Esophagus squamous epithelium (tissue), 5 donors: ENCODE measurements at regions not wholly inside any gene's neighbourhood (a gene's known extent, or its start where the extent isn't known, plus 50 kb on each side); places are given as distances from the start of the nearest gene placed in this dataset.

ENCODE experiments used
- DNase-seq: peaks from one replicate; lab custom pipeline; 2025; lab: John Stamatoyannopoulos, UW
- H3K27ac ChIP-seq, 4 donors: fragments of 200-600 bp; sonication (generic); one replicate each; pipeline ENCODE4 v1.5.1; 2016 to 2019; ENCODE audit warnings: mild to moderate bottlenecking in 1 of 4
- H3K27me3 ChIP-seq, 4 donors: fragments of 200-600 bp; sonication (generic); 1 replicate in 3 of 4; 2 replicates in 1 of 4; pipeline versions ENCODE4 v1.5.1 to v1.6.0; 2017 to 2021; ENCODE audit warnings: antibody characterized with exemption in 1 of 4
- H3K36me3 ChIP-seq, 3 donors: fragments of 200-600 bp; sonication (generic); one replicate each; pipeline ENCODE4 v1.5.1; 2016 to 2019
- H3K4me1 ChIP-seq, 3 donors: fragments of 200-600 bp; sonication (generic); one replicate each; pipeline ENCODE4 v1.5.1; 2017 to 2019
- H3K4me3 ChIP-seq, 4 donors: fragments of 200-600 bp; sonication (generic); 1 replicate in 3 of 4; 2 replicates in 1 of 4; pipeline ENCODE4 v1.5.1; 2016 to 2019; ENCODE audit warnings: mild to moderate bottlenecking in 2 of 4, moderate library complexity in 1 of 4
- H3K9me3 ChIP-seq, 3 donors: fragments of 200-600 bp; sonication (generic); one replicate each; pipeline ENCODE4 v1.5.1; 2016 to 2019
- POLR2A ChIP-seq, 4 donors: fragments of 450-650 bp; IDR thresholded peaks; one replicate each; pipeline ENCODE4 v1.6.1; 2017; ENCODE audit warnings: antibody characterized with exemption in 4 of 4, mild to moderate bottlenecking in 4 of 4, moderate library complexity in 3 of 4
- WGBS, 2 donors: methylation state at CpG; one replicate each; pipeline ENCODE4 v1.1.5; 2018; 5-methylcytosine and 5-hydroxymethylcytosine counted together
- intact Hi-C: fragments of 100-400 bp; cut with DNase I; formaldehyde crosslinking; loops from one replicate; pipeline ENCODE4 v1.15.0; 2022
- TF ChIP-seq, protein P1 (sequence below), 6 experiments: fragments of 450-650 bp in 4 of 6; fragments of 200-600 bp in 2 of 6; sonication (generic) in 2 of 6; IDR thresholded peaks; one replicate each; pipeline ENCODE4 v1.5.1; 2016 to 2019; ENCODE audit warnings: antibody characterized with exemption in 6 of 6, mild to moderate bottlenecking in 4 of 6, moderate library complexity in 4 of 6
- donor health status: DM: yes; HTN: yes; CAD: no.

GRCh38 chr14:98321841-98322240 is 950.2 kb downstream of the BCL11B start:
- peaks cover 0 to 23% (median 11%) of the 10 kb centered on the region in 3 donors for H3K9me3 ChIP-seq
- WGBS, 2 donors = 84 to 85% methylated on average over 3 of the region's 3 CpGs
- no peak overlapping the region for H3K27ac ChIP-seq
- H3K27me3 ChIP-seq = no peaks in the 10 kb centered on the region
- intact Hi-C loops = no loop called here
- TF ChIP-seq, protein P1, sequence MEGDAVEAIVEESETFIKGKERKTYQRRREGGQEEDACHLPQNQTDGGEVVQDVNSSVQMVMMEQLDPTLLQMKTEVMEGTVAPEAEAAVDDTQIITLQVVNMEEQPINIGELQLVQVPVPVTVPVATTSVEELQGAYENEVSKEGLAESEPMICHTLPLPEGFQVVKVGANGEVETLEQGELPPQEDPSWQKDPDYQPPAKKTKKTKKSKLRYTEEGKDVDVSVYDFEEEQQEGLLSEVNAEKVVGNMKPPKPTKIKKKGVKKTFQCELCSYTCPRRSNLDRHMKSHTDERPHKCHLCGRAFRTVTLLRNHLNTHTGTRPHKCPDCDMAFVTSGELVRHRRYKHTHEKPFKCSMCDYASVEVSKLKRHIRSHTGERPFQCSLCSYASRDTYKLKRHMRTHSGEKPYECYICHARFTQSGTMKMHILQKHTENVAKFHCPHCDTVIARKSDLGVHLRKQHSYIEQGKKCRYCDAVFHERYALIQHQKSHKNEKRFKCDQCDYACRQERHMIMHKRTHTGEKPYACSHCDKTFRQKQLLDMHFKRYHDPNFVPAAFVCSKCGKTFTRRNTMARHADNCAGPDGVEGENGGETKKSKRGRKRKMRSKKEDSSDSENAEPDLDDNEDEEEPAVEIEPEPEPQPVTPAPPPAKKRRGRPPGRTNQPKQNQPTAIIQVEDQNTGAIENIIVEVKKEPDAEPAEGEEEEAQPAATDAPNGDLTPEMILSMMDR (IDR thresholded peaks at IDR 0.05) = no peak
- no peak for TF ChIP-seq POLR2A (IDR thresholded peaks at IDR 0.05)
- DNase-seq = no peak
- H3K4me3 ChIP-seq = no peak overlapping the region
- H3K4me1 ChIP-seq = no peaks in the 10 kb centered on the region
- no peaks in the 10 kb centered on the region for H3K36me3 ChIP-seq

- 80 to 91% methylated on average over 2 of the region's 2 CpGs for WGBS, 2 donors
- no peaks in the 10 kb centered on the region for H3K4me1 ChIP-seq
- no peak overlapping the region for H3K4me3 ChIP-seq
- H3K27ac ChIP-seq = no peak overlapping the region
- no peaks in the 10 kb centered on the region for H3K36me3 ChIP-seq
- H3K27me3 ChIP-seq = no peaks in the 10 kb centered on the region
- no peak for DNase-seq
- TF ChIP-seq, protein P1 (IDR thresholded peaks at IDR 0.05) = no peak
- no peak for TF ChIP-seq POLR2A (IDR thresholded peaks at IDR 0.05)
- H3K9me3 ChIP-seq = peaks cover 0 to 13% (median 10%) of the 10 kb centered on the region in 3 donors
- intact Hi-C loops = no loop called here
Measured at GRCh38 chr14:98323836-98324235, 948.2 kb downstream of the BCL11B start.

DNA sequence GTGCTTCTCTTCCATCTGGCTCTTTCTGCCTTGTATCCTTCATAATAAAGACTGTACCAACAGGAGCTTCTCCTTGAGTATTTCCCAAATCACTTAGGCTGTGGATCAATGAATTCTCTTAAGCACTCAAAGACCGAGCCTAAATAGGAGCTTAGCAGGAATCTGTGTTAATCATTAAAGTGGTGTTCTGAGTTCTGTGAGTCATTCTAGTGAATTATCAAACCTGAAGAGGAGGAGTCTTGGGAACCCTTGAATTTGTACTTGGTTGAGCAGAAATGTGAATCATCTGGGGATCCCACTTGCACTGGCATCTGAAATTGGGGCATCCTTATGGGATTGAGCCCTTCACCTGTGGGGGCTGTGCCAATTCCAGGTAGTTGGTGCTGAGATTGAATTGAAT is 946.2 kb downstream of the BCL11B start:
- Histone ChIP-seq H3K4me1 (no peaks in the 10 kb centered on the region), H3K9me3 (peaks cover 0 to 6% (median 0%) of the 10 kb centered on the region in 3 donors), H3K27ac (no peak overlapping the region), H3K4me3 (no peak overlapping the region), H3K27me3 (peaks cover 0 to 2% (median 0%) of the 10 kb centered on the region in 4 donors), H3K36me3 (no peaks in the 10 kb centered on the region)
- WGBS, 2 donors = 67 to 76% methylated on average over 1 of the region's 1 CpG
- no peak for DNase-seq
- intact Hi-C loops = no loop called here
- TF ChIP-seq, protein P1 (IDR thresholded peaks at IDR 0.05) = no peak
- TF ChIP-seq POLR2A (IDR thresholded peaks at IDR 0.05) = no peak

GRCh38 chr14:98328496-98328895 is 943.5 kb downstream of the BCL11B start:
- DNase-seq = no peak
- WGBS, 2 donors = 90 to 94% methylated on average over 6 of the region's 6 CpGs
- Histone ChIP-seq H3K36me3 (no peaks in the 10 kb centered on the region), H3K4me3 (no peak overlapping the region), H3K27ac (no peak overlapping the region), H3K27me3 (peaks cover 0 to 2% (median 0%) of the 10 kb centered on the region in 4 donors), H3K9me3 (peaks cover 0 to 6% (median 0%) of the 10 kb centered on the region in 3 donors), H3K4me1 (no peaks in the 10 kb centered on the region)
- intact Hi-C loops = no loop called here
- TF ChIP-seq POLR2A (IDR thresholded peaks at IDR 0.05) = no peak
- TF ChIP-seq, protein P1 (IDR thresholded peaks at IDR 0.05) = no peak

- TF ChIP-seq, protein P1 (IDR thresholded peaks at IDR 0.05) = no peak
- no peak for TF ChIP-seq POLR2A (IDR thresholded peaks at IDR 0.05)
- intact Hi-C loops = no loop called here
- 85 to 93% methylated on average over 5 of the region's 5 CpGs for WGBS, 2 donors
Measured at GRCh38 chr14:98334186-98334585, 937.8 kb downstream of the BCL11B start.

More at GRCh38 chr14:98334186-98334585, 937.8 kb downstream of the BCL11B start:
- H3K36me3 ChIP-seq = no peaks in the 10 kb centered on the region
- no peaks in the 10 kb centered on the region for H3K4me1 ChIP-seq
- peaks cover 0 to 5% (median 0%) of the 10 kb centered on the region in 3 donors for H3K9me3 ChIP-seq
- DNase-seq = no peak
- no peak overlapping the region for H3K27ac ChIP-seq
- peaks cover 0 to 2% (median 0%) of the 10 kb centered on the region in 4 donors for H3K27me3 ChIP-seq
- no peak overlapping the region for H3K4me3 ChIP-seq
